Progenitor cell of endocrine pancreas (in vitro differentiated cells): ENCODE measurements at regions not wholly inside any gene's neighbourhood (a gene's known extent, or its start where the extent isn't known, plus 50 kb on each side); places are given as distances from the start of the nearest gene placed in this dataset.

Source experiments
- DNase-seq: peaks from one replicate; pipeline ENCODE4 v3.0.0; 2021; ENCODE audit warnings: low spot score; ENCODE audit not compliant: unreplicated experiment
- H3K27ac Mint-ChIP-seq: 2 replicates; pipeline ENCODE4 v1.8.0; 2021; ENCODE audit warnings: mild to moderate bottlenecking, moderate library complexity, mixed read lengths
- H3K27me3 Mint-ChIP-seq: 2 replicates; pipeline ENCODE4 v1.8.0; 2021; ENCODE audit warnings: mixed read lengths
- H3K36me3 Mint-ChIP-seq: 2 replicates; pipeline ENCODE4 v1.8.0; 2022; ENCODE audit warnings: mixed read lengths; ENCODE audit not compliant: insufficient read depth
- H3K4me1 Mint-ChIP-seq: 2 replicates; pipeline ENCODE4 v1.8.0; 2021; ENCODE audit warnings: low read depth, mixed read lengths
- H3K4me3 Mint-ChIP-seq: 2 replicates; pipeline ENCODE4 v1.8.0; 2021; ENCODE audit warnings: low read depth, mild to moderate bottlenecking, moderate library complexity, mixed read lengths
- H3K9me3 Mint-ChIP-seq: 2 replicates; pipeline ENCODE4 v1.8.0; 2021; ENCODE audit warnings: low read depth, mixed read lengths
- CTCF ChIP-seq: fragments of 200-600 bp; sonication (generic); IDR thresholded peaks from one replicate; pipeline ENCODE4 v1.5.0; 2021; ENCODE audit warnings: antibody characterized with exemption, mild to moderate bottlenecking; ENCODE audit not compliant: unreplicated experiment

DNA sequence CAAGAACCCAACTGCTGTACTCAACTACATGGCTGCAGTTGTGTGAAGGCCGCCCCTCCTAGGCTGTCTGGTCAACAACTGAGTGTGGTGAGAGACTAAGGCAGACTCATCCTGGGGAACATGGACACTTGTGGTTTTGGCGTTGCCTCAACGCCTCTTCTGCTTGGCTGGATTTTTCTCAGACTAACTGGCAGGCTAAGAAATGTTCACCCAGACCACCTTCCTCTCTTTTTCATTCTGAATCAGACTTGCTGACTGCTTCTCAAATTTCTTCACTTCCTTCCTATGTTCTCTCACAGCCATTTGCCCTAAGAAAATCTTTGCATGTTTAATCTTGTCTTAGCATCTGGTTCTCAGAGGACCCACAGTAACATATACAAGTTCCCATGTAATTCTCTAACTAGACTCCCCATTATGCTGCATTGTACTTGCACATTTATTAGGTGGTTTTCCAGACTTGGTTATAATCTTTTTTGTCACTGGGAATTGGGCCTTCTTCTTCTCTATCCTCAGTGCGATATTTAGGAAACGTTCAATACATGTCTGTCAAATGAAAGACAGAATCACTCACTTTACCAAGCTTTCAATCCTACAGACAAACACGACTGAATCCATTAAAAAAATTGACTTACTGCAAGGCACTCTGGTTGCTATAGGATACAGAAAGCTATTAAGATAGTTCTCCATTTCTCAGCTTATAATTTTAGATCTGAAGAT, 327.6 kb downstream of the CCER1 start:
- no peak overlapping the region for H3K4me3 Mint-ChIP-seq
- H3K27ac Mint-ChIP-seq: no peak overlapping the region
- peaks cover 7% of the 10 kb centered on the region for H3K9me3 Mint-ChIP-seq

GRCh38 chr12:90622431-90622830, 332.5 kb downstream of the CCER1 start:
- TF ChIP-seq CTCF: no peak
- Mint-ChIP-seq H3K4me1 (peaks cover 15% of the 10 kb centered on the region), H3K27ac (peak overlapping the region; percentile 21), H3K36me3 (no peaks in the 10 kb centered on the region), H3K4me3 (no peak overlapping the region), H3K27me3 (no peaks in the 10 kb centered on the region), H3K9me3 (peaks cover 7% of the 10 kb centered on the region)
- no peak for DNase-seq

More for the DNA sequence above, 327.6 kb downstream of the CCER1 start:
- DNase-seq: no peak
- H3K4me1 Mint-ChIP-seq: peaks cover 19% of the 10 kb centered on the region
- no peaks in the 10 kb centered on the region for H3K36me3 Mint-ChIP-seq
- H3K27me3 Mint-ChIP-seq: no peaks in the 10 kb centered on the region
- no peak for TF ChIP-seq CTCF

GRCh38 chr12:90621927-90622326, 333.0 kb downstream of the CCER1 start:
- Mint-ChIP-seq H3K27ac (peak overlapping the region; percentile 21), H3K4me1 (peaks cover 13% of the 10 kb centered on the region), H3K36me3 (no peaks in the 10 kb centered on the region), H3K27me3 (no peaks in the 10 kb centered on the region), H3K4me3 (no peak overlapping the region), H3K9me3 (peaks cover 7% of the 10 kb centered on the region)
- no peak for TF ChIP-seq CTCF
- no peak for DNase-seq

DNA sequence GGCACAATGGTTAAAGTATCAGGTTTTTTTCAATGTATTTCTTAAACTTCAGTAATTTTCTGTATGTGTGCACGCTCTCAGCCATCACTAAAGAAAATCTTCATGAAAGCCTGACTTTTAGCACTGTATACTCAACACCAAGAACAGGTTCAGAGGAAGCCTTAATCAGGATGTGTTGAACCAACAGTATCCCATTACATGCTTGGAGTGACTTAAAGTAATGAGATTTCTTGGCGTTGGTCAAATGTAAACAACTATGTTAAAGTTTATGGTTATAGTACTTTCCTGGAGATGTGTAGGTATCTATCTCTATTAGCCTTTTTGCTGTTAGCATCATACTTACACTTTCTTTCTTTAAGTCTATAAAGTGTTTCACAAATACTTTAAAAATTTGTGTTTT, 335.0 kb downstream of the CCER1 start:
- peaks cover 13% of the 10 kb centered on the region for H3K4me1 Mint-ChIP-seq
- no peaks in the 10 kb centered on the region for H3K36me3 Mint-ChIP-seq
- TF ChIP-seq CTCF: no peak
- no peak overlapping the region for H3K4me3 Mint-ChIP-seq
- DNase-seq: no peak
- no peak overlapping the region for H3K27ac Mint-ChIP-seq
- H3K27me3 Mint-ChIP-seq: no peaks in the 10 kb centered on the region
- H3K9me3 Mint-ChIP-seq: peaks cover 15% of the 10 kb centered on the region

GRCh38 chr12:90618586-90618985, 336.4 kb downstream of the CCER1 start:
- no peaks in the 10 kb centered on the region for H3K36me3 Mint-ChIP-seq
- peaks cover 14% of the 10 kb centered on the region for H3K9me3 Mint-ChIP-seq
- no peak overlapping the region for H3K27ac Mint-ChIP-seq
- DNase-seq: no peak
- H3K27me3 Mint-ChIP-seq: no peaks in the 10 kb centered on the region
- H3K4me1 Mint-ChIP-seq: peaks cover 13% of the 10 kb centered on the region
- no peak for TF ChIP-seq CTCF
- H3K4me3 Mint-ChIP-seq: no peak overlapping the region
